Thymus (tissue), 11 donors: ENCODE measurements at regions not wholly inside any gene's neighbourhood (a gene's known extent, or its start where the extent isn't known, plus 50 kb on each side); places are given as distances from the start of the nearest gene placed in this dataset.

Experiments
- DNase-seq, 9 donors: peaks; one replicate each; pipeline ENCODE4 v3.0.0-alpha.2; 2013; ENCODE audit warnings: low spot score in 9 of 9, low read depth in 6 of 9, missing footprints in 1 of 9
- H3K27ac ChIP-seq, 2 donors: one replicate each; pipeline ENCODE4 v1.5.1; 2013; ENCODE audit warnings: control low read depth in 1 of 2, low read depth in 1 of 2, low read length in 1 of 2, mild to moderate bottlenecking in 1 of 2, moderate library complexity in 1 of 2
- H3K27me3 ChIP-seq, 2 donors: one replicate each; pipeline ENCODE4 v1.5.1; 2013; ENCODE audit warnings: low read length in 1 of 2; ENCODE audit not compliant: control insufficient read depth in 2 of 2, insufficient read depth in 1 of 2
- H3K36me3 ChIP-seq, 2 donors: one replicate each; pipeline ENCODE4 v1.5.1; 2013; ENCODE audit warnings: low read length in 1 of 2, mild to moderate bottlenecking in 1 of 2, moderate library complexity in 1 of 2; ENCODE audit not compliant: control insufficient read depth in 2 of 2, insufficient read depth in 2 of 2
- H3K4me1 ChIP-seq, 2 donors: one replicate each; pipeline ENCODE4 v1.5.1; 2013; ENCODE audit warnings: low read length in 2 of 2; ENCODE audit not compliant: control insufficient read depth in 2 of 2, insufficient read depth in 2 of 2
- H3K4me3 ChIP-seq, 2 donors: one replicate each; pipeline ENCODE4 v1.5.1; 2013; ENCODE audit warnings: low read length in 2 of 2, control low read depth in 1 of 2, mild to moderate bottlenecking in 1 of 2
- H3K9me3 ChIP-seq, 2 donors: one replicate each; pipeline ENCODE4 v1.5.1; 2013; ENCODE audit warnings: low read length in 1 of 2, mild to moderate bottlenecking in 1 of 2; ENCODE audit not compliant: control insufficient read depth in 2 of 2, insufficient read depth in 1 of 2
- WGBS: extraction: QIAGEN DNeasy Blood & Tissue Kit; methylation state at CpG from one replicate; pipeline ENCODE4 v1.1.7; 2013; 5-methylcytosine and 5-hydroxymethylcytosine counted together
- donor health status: healthy.

DNA sequence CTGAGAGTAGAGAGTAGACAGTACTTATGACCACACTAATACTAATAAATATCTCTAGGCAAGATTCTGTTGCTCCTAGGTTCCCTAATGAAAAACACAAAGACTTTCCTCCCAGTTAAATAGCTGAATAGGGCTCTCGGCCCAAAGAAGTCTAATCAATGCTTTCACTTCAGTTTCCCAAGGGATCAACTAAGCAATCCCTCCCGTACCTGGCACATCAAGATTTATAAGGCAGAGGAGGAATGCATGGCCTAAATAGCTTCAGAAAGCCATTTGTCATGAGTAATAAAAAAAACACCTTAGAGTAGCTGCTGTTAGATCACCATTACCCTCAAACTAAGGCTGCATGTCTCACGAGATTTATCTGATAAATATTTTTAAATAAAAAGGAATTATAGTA, 56.8 kb upstream of the EXOC1L start:
- no peak overlapping the region for H3K4me3 ChIP-seq
- no peak for DNase-seq
- no peak overlapping the region for H3K27ac ChIP-seq
- H3K36me3 ChIP-seq, result no peaks in the 10 kb centered on the region
- no peaks in the 10 kb centered on the region for H3K4me1 ChIP-seq
- 96% methylated on average over 3 of the region's 3 CpGs for WGBS
- no peaks in the 10 kb centered on the region for H3K9me3 ChIP-seq
- no peaks in the 10 kb centered on the region for H3K27me3 ChIP-seq

DNA sequence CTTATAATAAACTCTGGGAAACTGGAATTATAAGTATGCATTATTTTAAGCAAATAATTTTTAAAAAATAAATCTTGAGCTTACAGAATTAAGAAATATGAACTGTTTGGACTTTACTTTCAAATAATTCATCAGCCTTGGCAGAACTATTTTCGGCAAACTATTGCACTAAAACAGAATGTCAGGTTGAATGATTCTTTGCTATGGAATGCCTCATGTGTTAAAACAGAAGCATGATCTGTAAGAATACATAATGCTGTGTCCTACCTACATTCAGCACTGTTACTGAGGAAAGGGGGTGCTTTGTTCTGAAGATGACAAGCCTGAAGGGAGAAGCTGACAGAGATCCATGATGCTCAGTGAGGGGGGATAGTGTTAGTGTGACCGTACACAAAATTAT, 55.6 kb upstream of the EXOC1L start:
- Histone ChIP-seq H3K4me3 (no peak overlapping the region), H3K27me3 (no peaks in the 10 kb centered on the region), H3K36me3 (no peaks in the 10 kb centered on the region), H3K27ac (no peak overlapping the region), H3K9me3 (no peaks in the 10 kb centered on the region), H3K4me1 (no peaks in the 10 kb centered on the region)
- no peak for DNase-seq
- 96% methylated on average over 2 of the region's 2 CpGs for WGBS

DNA sequence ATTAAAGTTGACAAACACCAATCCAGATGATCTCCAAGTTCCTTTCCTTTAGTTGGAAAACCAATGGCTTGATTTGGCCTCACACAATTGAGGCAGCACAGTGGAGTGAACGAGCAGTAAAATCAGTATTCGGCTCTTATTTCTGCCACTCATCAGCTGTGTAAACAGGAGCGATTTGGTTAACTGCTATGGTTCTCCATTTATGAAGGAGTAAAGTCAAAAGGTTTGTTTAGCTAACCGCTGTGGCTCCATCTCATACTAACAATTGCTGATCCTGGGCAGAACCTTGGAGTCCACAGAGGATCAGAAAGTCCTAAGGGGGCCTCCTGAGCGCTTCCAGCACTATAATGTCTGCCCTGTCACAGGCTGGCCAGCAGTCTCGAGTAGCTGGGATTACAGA, 54.5 kb upstream of the EXOC1L start:
- no peaks in the 10 kb centered on the region for H3K27me3 ChIP-seq
- WGBS, result 95% methylated on average over 6 of the region's 6 CpGs
- H3K4me3 ChIP-seq, result no peak overlapping the region
- DNase-seq, result no peak
- no peaks in the 10 kb centered on the region for H3K36me3 ChIP-seq
- H3K27ac ChIP-seq, result no peak overlapping the region
- H3K9me3 ChIP-seq, result no peaks in the 10 kb centered on the region
- no peaks in the 10 kb centered on the region for H3K4me1 ChIP-seq

DNA sequence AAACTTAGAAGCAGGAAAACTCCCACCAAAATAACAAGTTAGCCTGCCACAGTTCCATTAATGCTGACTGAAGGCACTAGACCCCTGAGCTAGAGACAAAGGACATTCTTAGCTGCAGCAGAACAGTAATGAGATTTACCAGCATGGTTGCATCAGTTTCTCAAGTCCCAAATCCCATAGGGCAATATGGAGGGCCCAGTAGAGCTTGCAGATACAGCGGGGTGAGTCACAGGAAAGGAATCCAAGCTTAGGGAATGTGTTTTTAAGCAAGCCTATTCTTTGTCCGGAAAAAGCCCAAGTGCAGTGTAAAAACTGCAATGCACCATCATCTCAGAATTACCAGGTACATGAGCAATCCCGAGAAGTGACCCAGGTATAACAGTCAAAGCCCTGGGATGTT, 51.3 kb upstream of the EXOC1L start:
- DNase-seq, result no peak
- Histone ChIP-seq H3K4me3 (no peak overlapping the region), H3K27me3 (no peaks in the 10 kb centered on the region), H3K36me3 (no peaks in the 10 kb centered on the region), H3K4me1 (no peaks in the 10 kb centered on the region), H3K9me3 (no peaks in the 10 kb centered on the region), H3K27ac (no peak overlapping the region)
- 98% methylated on average over 3 of the region's 3 CpGs for WGBS
